C4-2B (cell line): ENCODE measurements at regions not wholly inside any gene's neighbourhood (a gene's known extent, or its start where the extent isn't known, plus 50 kb on each side); places are given as distances from the start of the nearest gene placed in this dataset.

ENCODE experiments used
- CTCF ChIP-seq: fragments of 450-650 bp; conservative IDR thresholded peaks from 2 replicates; pipeline ENCODE4 v1.5.1; 2017; ENCODE audit warnings: mild to moderate bottlenecking
- ZFX ChIP-seq: fragments of 450-650 bp; IDR thresholded peaks from 2 replicates; pipeline ENCODE4 v1.6.1; 2017

DNA sequence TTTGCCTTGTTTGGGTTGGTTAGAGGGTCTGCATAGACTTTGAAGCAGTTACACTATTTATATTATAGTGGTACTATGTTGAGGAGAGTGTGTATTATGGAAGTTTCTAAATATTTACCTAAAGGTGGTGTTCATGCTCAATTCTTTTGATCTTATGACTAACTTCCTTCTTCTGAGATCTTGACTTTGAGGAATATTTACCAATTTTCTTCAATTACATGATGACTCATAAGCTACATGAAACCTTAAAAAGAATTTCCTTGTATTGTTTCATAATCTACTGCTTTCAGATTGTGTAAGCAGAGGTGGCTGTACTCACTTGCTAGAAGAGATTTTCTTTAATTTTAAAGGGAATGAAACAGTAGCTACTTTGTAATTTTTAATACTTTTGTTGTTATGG, 276.1 kb downstream of the TAF11L14 start:
- TF ChIP-seq CTCF (no peak), ZFX (no peak)
